ENCODE measurements at regions not wholly inside any gene's neighbourhood (a gene's known extent, or its start where the extent isn't known, plus 50 kb on each side); places are given as distances from the start of the nearest gene placed in this dataset.

DNA sequence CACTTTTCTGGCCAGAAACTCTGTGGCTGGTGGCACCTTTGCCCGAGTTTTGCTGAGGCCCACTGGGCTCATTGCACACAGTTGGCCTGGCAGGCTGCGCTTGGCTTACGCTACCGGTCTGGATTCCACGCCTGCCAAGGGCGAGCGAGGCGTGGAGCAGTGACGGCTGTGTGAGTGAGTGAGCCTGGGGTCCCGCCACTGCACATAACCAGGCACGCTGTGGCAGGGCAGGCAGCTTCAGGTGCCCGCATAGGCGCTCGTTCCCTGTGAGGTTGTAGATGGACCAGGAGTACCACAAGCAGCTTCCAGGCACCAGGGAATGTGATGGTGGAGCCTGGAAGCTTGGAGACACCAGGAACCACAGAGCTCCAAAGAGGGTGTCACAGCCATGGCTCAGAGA is 190.1 kb upstream of the DEFB112 start:
- DNase-seq: no peak
- TF ChIP-seq, protein P1, sequence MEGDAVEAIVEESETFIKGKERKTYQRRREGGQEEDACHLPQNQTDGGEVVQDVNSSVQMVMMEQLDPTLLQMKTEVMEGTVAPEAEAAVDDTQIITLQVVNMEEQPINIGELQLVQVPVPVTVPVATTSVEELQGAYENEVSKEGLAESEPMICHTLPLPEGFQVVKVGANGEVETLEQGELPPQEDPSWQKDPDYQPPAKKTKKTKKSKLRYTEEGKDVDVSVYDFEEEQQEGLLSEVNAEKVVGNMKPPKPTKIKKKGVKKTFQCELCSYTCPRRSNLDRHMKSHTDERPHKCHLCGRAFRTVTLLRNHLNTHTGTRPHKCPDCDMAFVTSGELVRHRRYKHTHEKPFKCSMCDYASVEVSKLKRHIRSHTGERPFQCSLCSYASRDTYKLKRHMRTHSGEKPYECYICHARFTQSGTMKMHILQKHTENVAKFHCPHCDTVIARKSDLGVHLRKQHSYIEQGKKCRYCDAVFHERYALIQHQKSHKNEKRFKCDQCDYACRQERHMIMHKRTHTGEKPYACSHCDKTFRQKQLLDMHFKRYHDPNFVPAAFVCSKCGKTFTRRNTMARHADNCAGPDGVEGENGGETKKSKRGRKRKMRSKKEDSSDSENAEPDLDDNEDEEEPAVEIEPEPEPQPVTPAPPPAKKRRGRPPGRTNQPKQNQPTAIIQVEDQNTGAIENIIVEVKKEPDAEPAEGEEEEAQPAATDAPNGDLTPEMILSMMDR (IDR thresholded peaks at IDR 0.05; ENCODE audit: unreplicated experiment): no peak
- intact Hi-C loops (cut with micrococcal nuclease; ENCODE audit: unreplicated experiment): no loop called here
- BruUV-seq (replicated peaks): no TSS peak
- Mint-ChIP-seq H3K4me3 (ENCODE audit: low read depth, unreplicated experiment) (no peak overlapping the region), H3K4me1 (ENCODE audit: low read depth, unreplicated experiment) (no peaks in the 10 kb centered on the region), H3K9me3 (ENCODE audit: low read depth, unreplicated experiment) (peaks cover 3% of the 10 kb centered on the region), H3K27me3 (ENCODE audit: unreplicated experiment) (no peaks in the 10 kb centered on the region), H3K27ac (ENCODE audit: unreplicated experiment) (no peak overlapping the region), H3K36me3 (ENCODE audit: insufficient read depth, unreplicated experiment) (no peaks in the 10 kb centered on the region)
- CTCF ChIA-PET: no interaction called here

DNA sequence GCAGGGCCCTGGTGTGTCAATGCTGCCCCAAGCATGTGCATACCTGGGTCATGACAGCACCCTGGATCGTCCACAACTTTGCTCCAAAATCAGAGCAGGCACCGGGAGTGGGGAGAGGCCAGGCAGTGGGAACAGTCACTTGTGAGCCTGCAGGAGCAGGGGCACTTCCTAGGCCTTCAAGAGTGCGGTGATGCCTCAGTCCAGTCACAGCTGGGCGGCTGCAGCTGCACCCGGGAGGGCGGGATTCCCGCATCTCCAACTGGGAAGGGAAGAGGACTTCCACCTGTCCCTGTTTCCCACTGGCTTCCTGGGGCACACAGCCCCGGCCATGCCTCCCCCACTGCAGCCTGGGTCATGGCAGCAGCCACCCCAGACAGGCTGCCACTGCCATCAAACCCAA is 191.3 kb upstream of the DEFB112 start:
- TF ChIP-seq, protein P1 (IDR thresholded peaks at IDR 0.05; ENCODE audit: unreplicated experiment): no peak
- DNase-seq: no peak
- CTCF ChIA-PET: no interaction called here
- Mint-ChIP-seq H3K4me3 (ENCODE audit: low read depth, unreplicated experiment) (no peak overlapping the region), H3K27me3 (ENCODE audit: unreplicated experiment) (no peaks in the 10 kb centered on the region), H3K4me1 (ENCODE audit: low read depth, unreplicated experiment) (no peaks in the 10 kb centered on the region), H3K27ac (ENCODE audit: unreplicated experiment) (no peak overlapping the region), H3K36me3 (ENCODE audit: insufficient read depth, unreplicated experiment) (no peaks in the 10 kb centered on the region), H3K9me3 (ENCODE audit: low read depth, unreplicated experiment) (peaks cover 3% of the 10 kb centered on the region)
- no TSS peak for BruUV-seq (replicated peaks)
- intact Hi-C loops (cut with micrococcal nuclease; ENCODE audit: unreplicated experiment): no loop called here

DNA sequence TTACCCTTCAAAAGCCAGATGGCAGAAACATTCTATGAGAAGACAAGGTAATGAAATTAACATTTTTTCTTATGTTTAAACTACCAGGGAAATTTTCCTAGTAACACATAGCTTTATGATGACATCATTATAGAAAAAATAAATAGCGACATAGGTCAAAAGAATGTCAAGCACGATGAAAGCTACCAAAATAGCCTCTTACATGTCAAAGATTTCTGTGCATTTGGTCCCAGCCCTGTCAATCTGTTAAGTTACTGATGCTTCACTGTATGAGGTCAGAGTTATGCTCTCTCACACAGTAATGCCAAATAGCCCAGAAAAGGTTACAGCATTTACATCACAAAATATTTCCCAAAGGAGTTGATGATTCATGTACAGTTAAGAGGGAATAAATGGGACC is 199.8 kb upstream of the DEFB112 start:
- Mint-ChIP-seq H3K36me3 (ENCODE audit: insufficient read depth, unreplicated experiment) (no peaks in the 10 kb centered on the region), H3K4me1 (ENCODE audit: low read depth, unreplicated experiment) (no peaks in the 10 kb centered on the region), H3K27me3 (ENCODE audit: unreplicated experiment) (no peaks in the 10 kb centered on the region), H3K4me3 (ENCODE audit: low read depth, unreplicated experiment) (no peak overlapping the region), H3K9me3 (ENCODE audit: low read depth, unreplicated experiment) (no peaks in the 10 kb centered on the region), H3K27ac (ENCODE audit: unreplicated experiment) (no peak overlapping the region)
- intact Hi-C loops (cut with micrococcal nuclease; ENCODE audit: unreplicated experiment): no loop called here
- BruUV-seq (replicated peaks): no TSS peak
- CTCF ChIA-PET: no interaction called here
- TF ChIP-seq, protein P1 (IDR thresholded peaks at IDR 0.05; ENCODE audit: unreplicated experiment): no peak
- DNase-seq: no peak

DNA sequence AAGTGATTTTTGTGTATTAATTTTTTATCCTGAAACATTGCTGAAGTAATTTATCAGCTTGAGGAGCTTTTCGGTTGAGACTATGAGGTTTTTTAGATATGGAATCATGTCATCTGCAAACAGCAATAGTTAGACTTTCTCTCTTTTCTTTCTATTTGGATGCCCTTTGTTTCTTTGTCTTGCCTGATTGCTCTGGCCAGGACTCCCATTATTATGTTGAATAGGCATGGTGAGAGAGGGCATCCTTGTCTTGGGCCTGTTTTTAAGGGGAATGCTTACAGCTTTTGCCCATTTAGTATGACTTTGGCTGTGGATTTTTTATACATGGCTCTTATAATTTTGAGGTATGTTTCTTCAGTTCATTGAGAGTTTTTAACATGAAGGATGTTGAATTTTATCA is 207.6 kb upstream of the DEFB112 start:
- Mint-ChIP-seq H3K4me1 (ENCODE audit: low read depth, unreplicated experiment) (no peaks in the 10 kb centered on the region), H3K36me3 (ENCODE audit: insufficient read depth, unreplicated experiment) (no peaks in the 10 kb centered on the region), H3K27me3 (ENCODE audit: unreplicated experiment) (no peaks in the 10 kb centered on the region), H3K4me3 (ENCODE audit: low read depth, unreplicated experiment) (no peak overlapping the region), H3K27ac (ENCODE audit: unreplicated experiment) (no peak overlapping the region), H3K9me3 (ENCODE audit: low read depth, unreplicated experiment) (peaks cover 6% of the 10 kb centered on the region)
- TF ChIP-seq, protein P1 (IDR thresholded peaks at IDR 0.05; ENCODE audit: unreplicated experiment): no peak
- CTCF ChIA-PET: no interaction called here
- BruUV-seq (replicated peaks): no TSS peak
- DNase-seq: no peak
- intact Hi-C loops (cut with micrococcal nuclease; ENCODE audit: unreplicated experiment): no loop called here

DNA sequence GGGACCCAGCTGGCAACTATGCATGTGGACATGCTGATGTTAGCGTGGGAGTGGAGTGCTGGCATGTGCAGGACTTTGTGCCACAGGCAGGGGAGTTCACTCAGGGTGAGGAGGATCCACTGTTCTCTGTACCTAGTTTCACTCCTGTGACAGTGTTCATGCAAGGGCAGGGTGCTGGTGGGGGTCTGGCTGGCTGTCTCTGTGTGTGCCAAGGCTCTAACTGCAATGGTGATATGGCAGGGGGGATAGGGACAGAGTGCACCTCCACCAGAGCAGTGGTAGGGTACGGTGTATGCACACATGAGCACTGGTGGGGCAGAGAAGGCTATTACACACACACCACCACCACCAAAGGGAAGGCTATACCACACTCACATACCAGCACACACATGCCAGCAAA is 210.2 kb upstream of the DEFB112 start:
- H3K36me3 Mint-ChIP-seq (ENCODE audit: insufficient read depth, unreplicated experiment): no peaks in the 10 kb centered on the region
- CTCF ChIA-PET: no interaction called here
- H3K27ac Mint-ChIP-seq (ENCODE audit: unreplicated experiment): no peak overlapping the region
- TF ChIP-seq, protein P1 (IDR thresholded peaks at IDR 0.05; ENCODE audit: unreplicated experiment): no peak
- H3K9me3 Mint-ChIP-seq (ENCODE audit: low read depth, unreplicated experiment): peaks cover 6% of the 10 kb centered on the region
- intact Hi-C loops (cut with micrococcal nuclease; ENCODE audit: unreplicated experiment): no loop called here
- BruUV-seq (replicated peaks): no TSS peak
- no peaks in the 10 kb centered on the region for H3K27me3 Mint-ChIP-seq (ENCODE audit: unreplicated experiment)
- H3K4me1 Mint-ChIP-seq (ENCODE audit: low read depth, unreplicated experiment): no peaks in the 10 kb centered on the region
- DNase-seq: no peak
- H3K4me3 Mint-ChIP-seq (ENCODE audit: low read depth, unreplicated experiment): no peak overlapping the region
